GM19025 (cell line): ENCODE measurements at regions not wholly inside any gene's neighbourhood (a gene's known extent, or its start where the extent isn't known, plus 50 kb on each side); places are given as distances from the start of the nearest gene placed in this dataset.

Source experiments
- ATAC-seq: cut with Tn5 transposase; IDR thresholded peaks from one replicate; pipeline ENCODE4 v1.9.1; 2021; ENCODE audit warnings: mild to moderate bottlenecking, low read depth, moderate library complexity; ENCODE audit not compliant: unreplicated experiment

- no peak for ATAC-seq
Observed at GRCh38 chr10:128873411-128874054, 593.5 kb upstream of the MGMT start.

DNA sequence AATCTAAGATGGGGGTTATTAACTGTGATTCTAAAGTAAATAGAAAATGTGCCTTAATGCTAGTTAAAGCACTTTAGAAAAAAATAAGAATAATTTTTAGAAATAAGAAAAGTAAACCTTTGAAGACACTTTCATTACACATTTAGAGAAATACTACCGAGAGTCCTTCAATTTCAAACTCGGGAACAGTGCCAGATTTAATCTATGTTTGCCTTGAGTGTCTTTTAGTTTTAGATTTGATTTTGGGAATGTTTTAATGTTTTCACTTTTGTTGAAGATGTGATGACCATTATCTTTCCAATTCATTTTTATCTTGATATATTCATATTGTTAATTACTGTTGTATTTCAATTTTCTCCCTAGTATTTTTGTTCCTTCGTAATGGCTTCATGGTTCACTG lies 592.7 kb upstream of the MGMT start:
- ATAC-seq, result no peak

GRCh38 chr10:128875030-128875744 lies 591.9 kb upstream of the MGMT start:
- ATAC-seq, result no peak

DNA sequence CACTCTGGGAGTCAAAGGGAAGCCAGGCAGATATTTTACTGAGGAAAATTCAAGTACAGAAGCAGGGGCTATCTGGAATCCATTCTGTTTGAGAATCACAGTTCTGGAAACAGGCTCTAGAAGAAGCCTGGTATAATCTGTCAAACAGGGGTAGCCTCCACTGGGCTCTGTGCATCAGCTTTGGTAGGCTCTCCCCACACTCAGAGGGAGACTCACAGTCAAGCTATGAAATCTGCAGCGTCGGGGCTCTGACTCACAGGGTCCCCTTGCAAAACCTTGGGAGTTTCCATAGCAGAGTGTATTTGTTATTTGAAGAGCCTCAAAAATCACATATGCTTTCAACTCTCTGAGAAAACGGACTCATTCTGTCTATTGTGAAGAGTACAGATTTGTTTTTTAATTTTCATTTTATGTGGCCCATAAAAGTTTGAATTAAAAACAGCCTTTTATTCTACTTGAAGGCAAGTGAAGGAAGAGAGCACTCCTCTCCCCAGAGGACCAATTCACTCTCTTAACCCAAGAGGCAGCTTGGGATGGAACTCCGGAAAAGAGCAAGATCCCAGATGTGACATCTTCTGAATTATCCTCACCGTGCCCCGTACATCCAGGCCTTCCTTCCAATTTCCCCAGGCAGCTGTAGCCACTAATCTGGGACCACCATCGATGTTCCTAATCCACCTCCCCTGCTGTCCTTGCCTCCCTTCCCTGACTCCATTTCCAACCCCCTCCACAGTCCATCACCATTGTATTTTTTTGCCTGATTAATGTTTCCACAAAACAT lies 590.9 kb upstream of the MGMT start:
- no peak for ATAC-seq

DNA sequence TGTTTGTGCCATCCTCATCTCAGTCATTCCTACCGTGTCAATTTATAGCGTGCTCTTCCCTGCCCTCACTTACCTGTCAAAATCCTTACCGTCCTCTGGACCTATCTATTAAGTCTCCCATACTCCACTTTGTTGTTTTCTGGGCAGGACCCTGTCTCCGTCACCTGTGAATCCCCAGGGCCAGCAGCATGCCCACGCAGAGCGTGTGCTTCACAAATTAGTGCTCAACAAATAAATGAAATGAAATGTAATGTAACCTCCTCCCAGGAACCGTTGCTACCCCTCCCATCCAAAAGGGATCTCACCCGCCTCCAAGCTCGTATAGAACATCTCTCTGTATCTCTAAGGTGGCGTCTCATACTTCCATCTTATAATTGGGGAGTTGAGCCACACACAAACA lies 589.9 kb upstream of the MGMT start:
- ATAC-seq, result no peak

- no peak for ATAC-seq
Observed at GRCh38 chr10:128877936-128878335, 589.1 kb upstream of the MGMT start.

DNA sequence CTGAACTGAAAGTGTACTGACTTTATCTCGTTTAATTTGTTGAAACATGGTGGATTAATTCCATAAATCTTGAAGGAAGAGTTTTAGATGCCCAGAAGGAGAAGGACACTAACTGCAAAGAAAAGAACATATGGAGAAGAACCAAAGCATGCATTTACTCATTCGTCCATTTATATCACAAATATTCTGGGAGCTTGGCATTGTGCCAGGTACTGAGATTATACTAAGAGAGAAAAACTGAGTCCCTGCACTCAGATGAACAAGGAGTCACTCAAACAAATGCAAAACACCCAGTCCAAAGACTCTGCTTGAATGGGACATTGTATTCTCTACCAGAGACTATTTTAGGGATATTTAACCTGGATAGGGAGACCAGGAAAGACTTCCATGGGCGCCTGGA lies 588.0 kb upstream of the MGMT start:
- no peak for ATAC-seq

- ATAC-seq, result no peak
Observed at GRCh38 chr10:128879441-128880140, 587.5 kb upstream of the MGMT start.

DNA sequence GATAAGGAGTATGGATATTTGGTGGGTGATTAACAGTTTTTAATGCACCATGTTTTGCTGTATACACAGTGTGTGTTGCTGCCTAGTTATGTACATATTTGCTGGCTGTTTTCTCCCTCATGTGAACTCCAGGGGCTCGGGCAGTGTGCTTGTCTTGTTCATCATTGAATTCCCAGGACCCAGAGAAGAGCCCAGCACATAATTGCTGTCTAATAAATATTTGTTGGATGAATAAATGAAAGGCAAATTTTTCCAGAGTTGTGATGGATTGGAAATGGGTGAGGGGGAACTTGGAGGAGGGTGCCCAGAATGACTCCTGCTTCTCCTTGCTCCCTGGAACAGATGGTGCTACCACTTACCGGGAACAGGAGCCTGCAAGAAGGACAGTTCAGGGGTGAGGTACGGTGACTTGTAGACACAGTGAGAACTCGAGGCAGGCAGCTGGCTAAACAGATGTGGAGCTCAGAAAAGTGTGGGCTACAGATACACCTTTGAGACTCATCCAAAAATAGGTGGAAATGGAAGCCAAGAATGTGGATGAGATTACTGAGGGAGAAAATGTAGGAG lies 586.8 kb upstream of the MGMT start:
- ATAC-seq, result no peak

GRCh38 chr10:128881086-128881485 lies 586.0 kb upstream of the MGMT start:
- no peak for ATAC-seq

DNA sequence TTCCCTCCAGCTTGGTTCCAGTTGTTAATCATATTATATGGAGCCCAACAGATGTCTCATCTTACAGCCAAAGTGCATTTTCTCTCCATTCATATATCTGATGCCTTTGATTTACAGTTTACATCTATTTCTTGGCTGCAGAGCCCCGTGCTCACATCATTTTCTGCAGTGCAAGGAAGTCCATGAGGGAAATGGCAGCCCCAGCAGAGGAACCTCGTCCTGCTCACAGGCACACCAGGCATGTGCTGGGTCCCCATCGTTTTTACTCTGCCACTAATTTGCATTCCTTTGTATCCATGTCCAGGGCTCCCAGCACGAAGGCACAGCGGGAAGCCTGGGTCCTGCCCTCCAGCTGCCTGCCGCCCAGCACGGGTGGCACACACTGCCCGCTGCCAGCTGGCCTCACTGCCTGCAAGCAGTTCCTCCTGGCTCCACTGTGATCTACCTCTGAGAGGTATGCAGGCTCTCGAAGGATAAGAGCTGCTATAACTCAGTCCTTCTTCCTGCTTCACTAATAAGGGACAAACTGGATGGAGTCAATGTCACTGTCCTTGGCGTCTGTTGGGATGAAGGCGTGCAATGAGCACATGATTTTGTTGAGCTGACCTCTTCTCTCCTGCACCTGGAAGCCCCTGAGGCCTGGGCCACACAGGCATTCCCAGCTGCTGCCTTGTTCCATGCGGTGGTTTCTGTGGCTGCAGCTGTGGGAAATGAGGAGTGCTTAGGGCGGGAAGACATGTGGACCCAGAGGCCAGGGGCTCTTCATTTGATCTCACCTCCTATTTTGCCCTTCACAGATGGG lies 583.6 kb upstream of the MGMT start:
- no peak for ATAC-seq

DNA sequence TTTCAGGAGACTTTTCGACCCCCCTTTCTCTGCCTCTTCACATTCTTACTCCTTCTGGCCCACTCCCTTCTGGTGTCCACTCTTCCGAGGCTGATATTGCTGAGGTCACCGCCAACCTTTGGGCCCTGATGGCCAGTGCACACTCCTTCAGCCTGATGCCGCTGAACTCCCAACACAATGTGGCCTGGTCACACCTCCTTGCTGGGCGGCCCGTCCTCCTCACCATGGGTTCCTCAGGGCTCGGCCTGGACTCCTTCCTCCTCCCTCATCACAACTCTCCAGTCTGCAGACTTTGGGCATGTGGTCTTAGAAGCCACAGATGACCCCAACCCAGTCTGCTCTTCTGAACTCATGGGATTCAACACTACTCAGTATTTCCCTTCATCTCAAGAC lies 583.0 kb upstream of the MGMT start:
- ATAC-seq, result no peak

- no peak for ATAC-seq
Observed at GRCh38 chr10:128884496-128885072, 582.5 kb upstream of the MGMT start.

DNA sequence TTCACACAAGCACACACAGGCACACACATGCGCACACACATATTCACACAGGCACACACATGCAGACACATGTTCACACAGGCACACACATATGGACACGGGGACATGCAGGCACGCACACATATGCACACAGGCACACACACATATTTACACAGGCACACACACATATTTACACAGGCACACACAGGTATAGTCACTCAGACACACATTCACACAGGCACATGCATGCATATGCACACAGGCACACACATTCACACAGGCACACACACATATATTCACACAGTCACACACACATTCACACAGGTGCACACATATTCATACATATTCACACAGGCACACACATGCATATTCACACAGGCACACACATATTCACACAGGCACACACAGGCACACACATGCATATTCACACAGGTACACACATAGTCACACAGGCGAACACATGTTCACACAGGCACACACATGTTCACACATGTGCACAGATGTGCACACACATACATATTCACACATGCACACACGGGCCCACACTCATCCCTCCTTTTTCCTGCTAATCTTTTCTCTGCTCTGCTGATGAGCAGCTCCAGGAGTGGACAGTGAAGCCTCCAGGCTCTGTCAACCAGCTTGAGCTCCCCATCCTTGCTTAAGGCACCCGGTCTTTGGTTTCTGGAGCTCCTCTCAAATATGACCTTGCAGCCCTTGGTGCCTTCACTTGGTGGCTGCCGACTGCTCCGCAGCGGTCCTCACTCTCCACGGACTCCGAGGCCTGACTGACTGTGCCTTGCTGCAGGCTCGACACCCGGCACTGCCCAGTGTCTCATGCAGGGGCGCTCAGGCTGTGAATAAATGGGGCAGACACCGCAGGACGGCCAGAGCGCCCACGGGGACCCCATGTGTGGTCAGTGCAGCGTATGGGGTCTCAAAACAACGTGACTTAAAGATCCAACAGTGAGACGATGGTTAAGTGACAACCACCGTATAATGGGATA lies 581.2 kb upstream of the MGMT start:
- no peak for ATAC-seq

DNA sequence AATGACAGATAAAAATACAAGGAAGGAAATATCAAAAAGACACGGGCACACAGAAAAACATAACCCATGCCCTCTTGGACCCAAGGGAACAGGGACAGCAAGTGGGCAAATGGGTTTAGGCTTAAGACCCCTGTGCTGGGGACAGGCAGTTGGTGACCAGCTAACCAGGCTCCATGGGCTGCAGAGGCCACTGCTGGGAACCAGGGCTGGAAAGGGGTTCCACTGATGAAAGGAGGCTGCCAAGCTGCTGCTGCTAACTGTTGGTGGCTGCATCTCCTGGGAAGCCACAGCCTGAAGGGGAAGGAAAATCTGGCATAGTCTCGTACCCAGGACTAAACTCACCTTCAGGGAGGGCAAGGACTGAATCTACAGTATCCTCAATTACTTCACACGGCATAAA lies 579.2 kb upstream of the MGMT start:
- ATAC-seq, result no peak

DNA sequence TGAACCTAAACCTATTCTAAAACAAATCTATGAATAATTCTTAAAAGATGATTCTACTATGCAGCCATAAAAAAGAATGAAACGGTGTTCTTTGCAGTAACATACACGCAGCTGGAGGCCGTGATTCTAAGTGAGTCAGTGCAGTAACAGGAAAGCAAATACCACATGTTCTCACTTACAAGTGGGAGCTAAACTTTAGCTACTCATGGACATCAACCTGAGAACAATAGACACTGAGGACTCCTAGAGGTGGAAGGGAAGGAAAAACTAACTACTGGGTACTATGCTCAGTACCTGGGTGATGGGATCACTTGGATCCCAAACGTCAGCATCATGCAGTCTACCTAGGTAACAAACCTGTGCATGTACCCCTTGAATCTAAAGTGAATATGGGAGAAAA lies 575.0 kb upstream of the MGMT start:
- no peak for ATAC-seq

DNA sequence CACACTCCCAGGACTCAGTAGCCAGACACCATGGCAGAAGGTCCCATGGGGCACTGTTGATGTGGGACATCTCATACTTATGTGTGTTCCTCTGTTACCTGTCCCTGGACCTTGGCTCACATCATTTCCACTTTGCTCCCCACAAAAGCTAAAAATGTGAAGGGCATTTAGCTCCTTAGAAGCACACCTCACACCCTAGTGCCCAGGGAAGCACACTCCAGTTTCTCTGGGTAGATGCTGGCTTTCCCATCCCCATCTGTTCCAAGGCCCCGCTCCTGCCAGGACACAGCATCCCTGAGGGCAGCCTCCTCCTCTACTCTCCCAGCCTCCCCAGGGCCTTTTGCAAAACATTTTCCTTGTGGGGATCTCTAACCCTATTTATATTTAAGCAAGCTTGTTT lies 572.4 kb upstream of the MGMT start:
- no peak for ATAC-seq

DNA sequence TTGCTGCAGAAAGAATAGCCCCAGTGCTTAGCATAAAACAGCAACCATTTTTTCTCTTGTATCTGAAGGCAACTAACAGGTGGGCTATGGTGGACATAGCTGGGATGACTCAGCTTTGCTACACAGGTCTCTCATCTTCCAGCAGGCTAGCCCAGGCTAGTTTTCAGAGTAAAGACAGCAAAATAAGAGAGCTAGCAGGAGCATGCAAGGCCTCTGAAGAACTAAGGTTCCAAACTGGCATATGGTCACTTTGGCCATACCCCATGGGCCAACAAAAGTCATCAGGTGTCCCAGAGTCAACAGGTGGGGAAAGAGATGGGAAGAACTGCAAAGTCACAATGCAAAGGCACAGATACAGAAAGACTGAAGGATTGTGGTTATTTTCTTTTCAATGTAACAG lies 571.6 kb upstream of the MGMT start:
- no peak for ATAC-seq
